H1 (cell line): ENCODE measurements at regions not wholly inside any gene's neighbourhood (a gene's known extent, or its start where the extent isn't known, plus 50 kb on each side); places are given as distances from the start of the nearest gene placed in this dataset.

ENCODE experiments used
- CHD2 ChIP-seq: IDR thresholded peaks from 2 replicates; pipeline ENCODE4 v1.6.1; 2012; ENCODE audit warnings: low read length, improper control_type of control experiment
- CHD7 ChIP-seq: fragments of 300-600 bp; sonication (generic); IDR thresholded peaks from 2 replicates; pipeline ENCODE4 v1.7.1; 2012; ENCODE audit warnings: low read length, moderate library complexity, mild to moderate bottlenecking, inconsistent platforms; ENCODE audit not compliant: insufficient replicate concordance
- CTCF ChIP-seq, 3 experiments: IDR thresholded peaks; 1 replicate in 2 of 3; 2 replicates in 1 of 3; pipeline versions ENCODE4 v1.5.1 to v1.6.1; 2011; ENCODE audit warnings: low read length in 3 of 3, mild to moderate bottlenecking in 3 of 3, inconsistent platforms in 2 of 3, low read depth in 1 of 3, moderate library complexity in 1 of 3; ENCODE audit not compliant: insufficient read depth in 1 of 3; ENCODE audit errors: control extremely low read depth in 1 of 3
- KDM4A ChIP-seq: IDR thresholded peaks from one replicate; pipeline ENCODE4 v1.7.1; 2012; ENCODE audit warnings: low read depth, mild to moderate bottlenecking, moderate library complexity, low read length, inconsistent platforms; ENCODE audit not compliant: severe bottlenecking
- TBP ChIP-seq: IDR thresholded peaks from 2 replicates; pipeline ENCODE4 v1.6.1; 2011; ENCODE audit warnings: low read depth, low read length, improper control_type of control experiment

GRCh38 chr1:106944721-106945120, 111.8 kb upstream of the PRMT6 start (continued):
- TF ChIP-seq CHD2 (no peak), KDM4A (no peak), TBP (no peak), CHD7 (no peak), CTCF (IDR thresholded peaks at IDR 0.05; ENCODE audit: control extremely low read depth in 1 of 3, insufficient read depth in 1 of 3, low read depth in 1 of 3, low read length in 3 of 3) (no peak)
